PC-3 (cell line): ENCODE measurements at regions not wholly inside any gene's neighbourhood (a gene's known extent, or its start where the extent isn't known, plus 50 kb on each side); places are given as distances from the start of the nearest gene placed in this dataset.

Source experiments
- CTCF ChIP-seq: fragments of 300-600 bp; sonication (generic); conservative IDR thresholded peaks from 2 replicates; pipeline ENCODE4 v1.5.1; 2017; ENCODE audit warnings: antibody characterized with exemption, low read depth, mild to moderate bottlenecking, low read length
- EZH2 ChIP-seq: fragments of 300-600 bp; sonication (generic); IDR thresholded peaks from one replicate; pipeline ENCODE4 v1.6.1; 2017; ENCODE audit warnings: antibody characterized with exemption, mild to moderate bottlenecking, low read length; ENCODE audit not compliant: unreplicated experiment

DNA sequence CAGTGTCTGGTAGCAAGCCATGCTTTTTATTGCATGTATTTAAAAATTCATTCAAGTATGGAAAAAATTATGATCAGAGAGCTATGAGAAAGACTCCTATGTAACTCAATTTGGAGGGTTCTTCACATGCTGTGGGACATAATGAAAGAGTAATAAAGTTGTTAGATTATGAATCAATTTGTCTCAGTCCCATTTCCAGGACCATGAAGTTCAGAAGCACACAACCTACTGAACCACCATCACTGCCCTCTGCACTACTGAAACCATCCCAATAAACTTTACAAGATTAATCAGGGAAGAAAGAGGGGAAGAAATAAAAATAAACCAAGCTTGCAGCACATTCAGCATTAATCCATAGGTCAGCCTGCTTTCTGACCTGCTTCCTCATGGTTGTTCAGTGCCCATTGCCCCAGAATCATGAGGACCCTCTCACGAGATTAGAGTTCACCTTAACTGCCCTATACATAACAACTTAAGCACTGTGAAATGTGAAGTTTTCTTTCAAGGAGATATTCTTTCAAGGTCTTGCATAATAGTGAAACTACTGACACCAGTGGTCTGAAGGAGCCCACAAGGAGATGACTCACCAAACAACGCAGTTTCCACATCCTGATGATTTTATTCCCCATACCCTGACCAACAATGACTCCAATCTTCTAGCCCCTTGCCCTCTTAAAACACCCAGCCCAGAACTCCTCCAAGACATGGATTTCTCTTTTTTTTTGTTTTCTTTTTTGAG lies 171.5 kb upstream of the ADCY1 start:
- TF ChIP-seq CTCF, result no peak
- no peak for TF ChIP-seq EZH2
